ENCODE measurements at regions not wholly inside any gene's neighbourhood (a gene's known extent, or its start where the extent isn't known, plus 50 kb on each side); places are given as distances from the start of the nearest gene placed in this dataset.
"Not testable (repeated sequence)": the region's sequence is repeated elsewhere in the genome, so short reads cannot be mapped to it uniquely, and the experiment has no call there.

DNA sequence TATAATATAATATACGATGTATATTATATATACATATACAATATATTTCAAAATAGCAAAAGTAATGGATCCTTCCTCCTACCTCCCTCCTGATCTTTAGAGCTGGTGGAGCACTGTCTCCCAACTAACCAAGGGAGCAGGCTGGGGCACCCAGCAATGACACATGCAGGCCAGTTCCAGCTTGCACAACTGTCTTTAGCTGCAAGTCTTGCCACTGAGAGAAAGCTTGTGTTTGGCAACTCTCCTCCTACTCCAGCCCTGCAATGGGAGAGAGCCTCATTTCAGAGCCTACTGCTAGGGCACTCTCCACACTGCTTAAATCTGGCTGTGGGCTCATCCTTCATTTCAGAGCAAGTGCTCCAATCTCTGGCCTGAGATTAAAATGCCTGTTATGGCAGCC, 469.8 kb upstream of the OLFM3 start:
- TF ChIP-seq, protein P1, sequence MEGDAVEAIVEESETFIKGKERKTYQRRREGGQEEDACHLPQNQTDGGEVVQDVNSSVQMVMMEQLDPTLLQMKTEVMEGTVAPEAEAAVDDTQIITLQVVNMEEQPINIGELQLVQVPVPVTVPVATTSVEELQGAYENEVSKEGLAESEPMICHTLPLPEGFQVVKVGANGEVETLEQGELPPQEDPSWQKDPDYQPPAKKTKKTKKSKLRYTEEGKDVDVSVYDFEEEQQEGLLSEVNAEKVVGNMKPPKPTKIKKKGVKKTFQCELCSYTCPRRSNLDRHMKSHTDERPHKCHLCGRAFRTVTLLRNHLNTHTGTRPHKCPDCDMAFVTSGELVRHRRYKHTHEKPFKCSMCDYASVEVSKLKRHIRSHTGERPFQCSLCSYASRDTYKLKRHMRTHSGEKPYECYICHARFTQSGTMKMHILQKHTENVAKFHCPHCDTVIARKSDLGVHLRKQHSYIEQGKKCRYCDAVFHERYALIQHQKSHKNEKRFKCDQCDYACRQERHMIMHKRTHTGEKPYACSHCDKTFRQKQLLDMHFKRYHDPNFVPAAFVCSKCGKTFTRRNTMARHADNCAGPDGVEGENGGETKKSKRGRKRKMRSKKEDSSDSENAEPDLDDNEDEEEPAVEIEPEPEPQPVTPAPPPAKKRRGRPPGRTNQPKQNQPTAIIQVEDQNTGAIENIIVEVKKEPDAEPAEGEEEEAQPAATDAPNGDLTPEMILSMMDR (IDR thresholded peaks at IDR 0.05; ENCODE audit: unreplicated experiment) = no peak
- Mint-ChIP-seq H3K4me1 (ENCODE audit: low read depth) (no peaks in the 10 kb centered on the region), H3K9me3 (ENCODE audit: low read depth) (no peaks in the 10 kb centered on the region), H3K27me3 (no peaks in the 10 kb centered on the region), H3K4me3 (ENCODE audit: low read depth) (no peak overlapping the region), H3K27ac (no peak overlapping the region), H3K36me3 (ENCODE audit: insufficient read depth) (no peaks in the 10 kb centered on the region)
- DNase-seq (ENCODE audit: low spot score, unreplicated experiment) = no peak

DNA sequence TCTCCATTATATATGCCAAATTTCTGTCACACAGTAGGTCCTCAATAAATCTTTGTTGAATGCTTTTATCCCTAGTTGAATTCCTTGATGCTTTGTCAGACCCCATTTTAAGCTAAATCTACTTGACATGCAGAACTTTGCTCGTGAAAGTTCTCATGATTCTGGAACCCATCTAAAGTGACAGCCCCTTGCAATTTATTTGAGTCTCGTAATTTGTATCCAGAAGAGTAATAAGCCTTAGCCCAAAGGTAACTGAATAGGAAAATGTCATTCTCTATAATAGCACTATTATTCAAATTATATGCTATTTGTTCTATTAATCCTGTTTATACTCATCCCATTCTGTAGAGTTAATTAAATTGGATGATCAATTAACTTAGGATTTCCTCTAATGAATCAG, 466.6 kb upstream of the OLFM3 start:
- no peaks in the 10 kb centered on the region for H3K9me3 Mint-ChIP-seq (ENCODE audit: low read depth)
- H3K27me3 Mint-ChIP-seq = no peaks in the 10 kb centered on the region

DNA sequence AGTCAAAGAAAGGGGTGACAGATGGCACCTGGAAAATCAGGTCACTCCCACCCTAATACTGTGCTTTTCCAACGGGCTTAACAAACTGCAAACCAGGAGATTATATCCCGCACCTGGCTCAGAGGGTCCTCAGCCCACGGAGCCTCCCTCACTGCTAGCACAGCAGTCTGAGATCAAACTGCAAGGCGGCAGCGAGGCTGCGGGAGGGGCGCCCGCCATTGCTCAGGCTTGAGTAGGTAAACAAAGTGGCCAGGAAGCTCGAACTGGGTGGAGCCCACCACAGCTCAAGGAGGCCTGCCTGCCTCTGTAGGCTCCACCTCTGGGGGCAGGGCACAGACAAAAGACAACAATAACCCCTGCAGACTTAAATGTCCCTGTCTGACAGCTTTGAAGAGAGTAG, 445.6 kb upstream of the OLFM3 start:
- not testable (repeated sequence) for H3K27me3 Mint-ChIP-seq; H3K27ac Mint-ChIP-seq; H3K4me1 Mint-ChIP-seq (ENCODE audit: low read depth); H3K4me3 Mint-ChIP-seq (ENCODE audit: low read depth); H3K36me3 Mint-ChIP-seq (ENCODE audit: insufficient read depth); DNase-seq (ENCODE audit: low spot score, unreplicated experiment)
- peaks cover 18% of the 10 kb centered on the region for H3K9me3 Mint-ChIP-seq (ENCODE audit: low read depth)

More for the DNA sequence above, 466.6 kb upstream of the OLFM3 start:
- H3K4me1 Mint-ChIP-seq (ENCODE audit: low read depth) = no peaks in the 10 kb centered on the region
- no peak overlapping the region for H3K27ac Mint-ChIP-seq
- TF ChIP-seq, protein P1 (IDR thresholded peaks at IDR 0.05; ENCODE audit: unreplicated experiment) = no peak
- H3K36me3 Mint-ChIP-seq (ENCODE audit: insufficient read depth) = no peaks in the 10 kb centered on the region
- no peak overlapping the region for H3K4me3 Mint-ChIP-seq (ENCODE audit: low read depth)
- DNase-seq (ENCODE audit: low spot score, unreplicated experiment) = no peak

DNA sequence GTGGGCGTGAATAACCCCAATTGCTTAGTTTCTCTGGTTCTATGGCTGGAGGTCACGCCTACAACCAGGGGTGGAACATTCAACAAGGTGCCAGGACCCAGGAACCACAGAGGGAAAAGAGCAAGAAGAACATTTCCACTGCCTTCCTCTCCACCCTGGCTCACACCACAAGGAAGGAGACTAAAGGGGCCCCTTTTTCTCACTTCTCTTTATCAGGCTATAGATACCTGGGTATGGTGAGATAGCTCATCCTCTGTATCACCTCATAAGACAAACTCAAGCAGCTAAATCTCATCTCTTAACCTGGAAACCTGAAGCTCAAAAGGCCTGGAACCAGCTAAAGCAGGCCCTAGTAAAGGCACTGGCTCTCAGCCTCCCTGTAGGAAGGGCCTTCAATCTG, 438.8 kb upstream of the OLFM3 start:
- H3K27ac Mint-ChIP-seq = no peak overlapping the region
- no peak overlapping the region for H3K4me3 Mint-ChIP-seq (ENCODE audit: low read depth)
- H3K9me3 Mint-ChIP-seq (ENCODE audit: low read depth) = no peaks in the 10 kb centered on the region
- DNase-seq (ENCODE audit: low spot score, unreplicated experiment) = no peak
- TF ChIP-seq, protein P1 (IDR thresholded peaks at IDR 0.05; ENCODE audit: unreplicated experiment) = no peak
- no peaks in the 10 kb centered on the region for H3K27me3 Mint-ChIP-seq
- H3K36me3 Mint-ChIP-seq (ENCODE audit: insufficient read depth) = no peaks in the 10 kb centered on the region
- no peaks in the 10 kb centered on the region for H3K4me1 Mint-ChIP-seq (ENCODE audit: low read depth)

DNA sequence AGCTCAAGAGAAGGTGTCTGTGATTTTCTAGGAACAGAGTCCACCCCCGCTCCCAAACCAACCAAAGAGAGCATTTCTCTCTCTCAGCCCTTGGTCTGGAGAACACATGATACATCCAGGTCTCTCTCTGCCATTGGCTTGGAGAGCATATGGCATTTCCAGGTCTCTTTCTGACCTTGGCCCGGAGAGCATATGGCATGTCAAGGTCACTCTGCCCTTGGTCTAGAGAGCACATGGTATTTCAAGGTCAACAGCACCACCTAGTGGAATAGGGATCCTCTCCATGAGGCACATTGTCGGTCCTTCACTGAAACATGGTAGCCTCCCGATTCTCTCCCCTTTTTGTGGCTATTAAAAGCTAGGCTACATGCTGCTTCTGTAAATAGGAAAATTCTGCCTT, 437.7 kb upstream of the OLFM3 start:
- Mint-ChIP-seq H3K27me3 (no peaks in the 10 kb centered on the region), H3K9me3 (ENCODE audit: low read depth) (no peaks in the 10 kb centered on the region), H3K27ac (no peak overlapping the region), H3K4me3 (ENCODE audit: low read depth) (no peak overlapping the region), H3K4me1 (ENCODE audit: low read depth) (no peaks in the 10 kb centered on the region), H3K36me3 (ENCODE audit: insufficient read depth) (no peaks in the 10 kb centered on the region)
- TF ChIP-seq, protein P1 (IDR thresholded peaks at IDR 0.05; ENCODE audit: unreplicated experiment) = peak; percentile 63
- DNase-seq (ENCODE audit: low spot score, unreplicated experiment) = no peak

DNA sequence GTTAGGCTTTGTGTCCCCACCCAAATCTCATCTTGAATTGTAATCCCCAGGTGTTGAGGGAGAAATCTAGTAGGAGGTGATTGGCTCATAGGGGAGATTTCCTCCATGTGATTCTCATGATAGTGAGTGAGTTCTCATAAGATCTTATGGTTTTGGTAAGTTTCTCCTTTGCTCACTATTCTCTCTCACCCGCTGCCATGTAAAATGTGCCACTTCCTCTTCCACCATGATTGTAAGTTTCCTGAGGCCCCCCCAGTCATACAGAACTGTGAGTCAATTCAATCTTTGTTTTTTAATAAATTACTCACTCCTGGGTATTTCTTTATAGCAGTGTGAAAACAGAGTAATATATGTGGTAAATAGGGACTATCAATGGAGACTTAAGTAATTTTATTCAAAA, 434.5 kb upstream of the OLFM3 start:
- no peak overlapping the region for H3K4me3 Mint-ChIP-seq (ENCODE audit: low read depth)
- TF ChIP-seq, protein P1 (IDR thresholded peaks at IDR 0.05; ENCODE audit: unreplicated experiment) = no peak
- no peaks in the 10 kb centered on the region for H3K27me3 Mint-ChIP-seq
- H3K27ac Mint-ChIP-seq = no peak overlapping the region
- DNase-seq (ENCODE audit: low spot score, unreplicated experiment) = no peak
- no peaks in the 10 kb centered on the region for H3K4me1 Mint-ChIP-seq (ENCODE audit: low read depth)
- H3K9me3 Mint-ChIP-seq (ENCODE audit: low read depth) = no peaks in the 10 kb centered on the region
- no peaks in the 10 kb centered on the region for H3K36me3 Mint-ChIP-seq (ENCODE audit: insufficient read depth)

All from progenitor cell of endocrine pancreas (in vitro differentiated cells).